ENCODE measurements at regions not wholly inside any gene's neighbourhood (a gene's known extent, or its start where the extent isn't known, plus 50 kb on each side); places are given as distances from the start of the nearest gene placed in this dataset.
"Not testable (repeated sequence)": the region's sequence is repeated elsewhere in the genome, so short reads cannot be mapped to it uniquely, and the experiment has no call there.

DNA sequence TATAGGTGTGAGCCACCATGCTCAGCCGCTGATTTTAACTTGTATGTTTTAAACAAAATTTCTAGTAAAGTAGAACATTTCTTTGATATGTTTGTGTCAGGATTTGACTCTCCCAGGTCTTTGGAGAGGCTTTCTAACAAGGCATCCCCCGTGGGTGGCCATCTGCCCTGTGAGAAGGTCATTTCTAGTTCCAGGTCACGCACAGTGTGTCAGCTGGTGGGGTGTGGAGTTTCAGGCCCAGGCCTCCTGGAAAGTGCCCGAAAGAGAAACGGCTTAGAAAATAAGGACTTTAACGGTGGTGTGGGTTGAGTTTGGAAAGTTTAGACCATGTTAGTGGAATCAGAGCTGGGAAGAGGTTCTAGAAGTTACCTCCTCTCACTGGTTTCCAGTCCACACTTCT lies 61.0 kb downstream of the SPDYE17 start:
- DNase-seq (ENCODE audit: low read depth); H3K4me3 ChIP-seq (ENCODE audit: low read depth, low read length): not testable (repeated sequence)

DNA sequence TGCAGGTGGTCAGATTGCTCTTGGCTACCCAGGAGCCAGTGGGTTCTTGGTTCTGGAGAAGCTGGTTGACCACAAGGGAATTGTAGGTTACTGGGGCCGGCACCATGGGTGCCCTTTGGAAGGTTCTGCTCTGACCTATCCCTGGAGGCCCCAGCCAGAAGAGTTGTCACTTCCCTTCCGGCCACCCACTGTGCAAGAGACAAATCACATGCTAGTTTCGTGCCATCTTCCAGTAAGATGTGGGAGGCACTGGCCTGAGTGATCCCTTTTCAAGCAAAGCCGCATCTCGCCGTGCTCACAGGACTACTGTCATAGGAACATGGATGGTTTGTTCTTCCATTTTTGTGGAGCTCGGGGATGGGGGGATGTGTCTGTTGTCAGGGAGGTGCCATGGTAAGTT lies 62.3 kb downstream of the SPDYE17 start:
- not testable (repeated sequence) for DNase-seq (ENCODE audit: low read depth); H3K4me3 ChIP-seq (ENCODE audit: low read depth, low read length)

DNA sequence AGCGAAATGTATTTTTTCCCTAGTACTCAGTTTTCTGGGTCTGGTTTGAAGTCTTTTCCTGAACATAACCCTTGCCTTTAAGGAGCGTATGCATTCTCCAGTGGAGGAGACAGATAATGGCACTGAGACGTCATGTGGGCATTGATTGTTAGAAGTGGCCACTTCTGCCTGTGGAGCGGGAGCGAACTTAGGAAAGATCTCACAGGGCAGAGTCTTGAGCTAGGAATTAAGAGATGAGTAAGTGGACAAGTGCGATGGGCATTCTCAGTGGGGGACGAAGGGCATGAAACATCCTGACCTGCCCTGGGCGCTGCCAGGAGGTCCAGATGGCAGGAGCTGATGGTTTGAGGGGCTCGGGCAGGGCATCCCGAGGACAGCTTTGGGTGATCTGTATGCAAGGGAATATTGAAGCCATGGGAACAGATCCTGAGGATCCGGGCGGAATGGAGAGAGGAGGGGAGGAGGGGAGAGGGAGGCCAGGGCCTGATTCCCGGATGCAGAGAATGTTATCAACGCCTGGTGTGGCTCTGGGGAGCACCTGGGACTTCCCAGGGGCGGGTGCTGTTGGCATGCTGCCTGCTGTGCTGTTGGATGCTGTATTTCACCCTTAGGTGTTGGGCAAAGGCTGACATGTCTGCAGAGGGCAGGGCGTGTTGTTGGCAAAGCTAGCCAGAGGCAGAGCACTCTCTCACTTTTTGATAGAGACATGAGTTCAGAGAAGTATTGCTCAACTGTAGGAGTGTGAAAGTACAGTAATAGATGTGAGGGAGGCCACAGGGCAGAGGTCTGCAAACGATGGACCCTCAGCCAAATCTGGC lies 66.2 kb downstream of the SPDYE17 start:
- not testable (repeated sequence) for DNase-seq (ENCODE audit: low read depth); H3K4me3 ChIP-seq (ENCODE audit: low read depth, low read length)

DNA sequence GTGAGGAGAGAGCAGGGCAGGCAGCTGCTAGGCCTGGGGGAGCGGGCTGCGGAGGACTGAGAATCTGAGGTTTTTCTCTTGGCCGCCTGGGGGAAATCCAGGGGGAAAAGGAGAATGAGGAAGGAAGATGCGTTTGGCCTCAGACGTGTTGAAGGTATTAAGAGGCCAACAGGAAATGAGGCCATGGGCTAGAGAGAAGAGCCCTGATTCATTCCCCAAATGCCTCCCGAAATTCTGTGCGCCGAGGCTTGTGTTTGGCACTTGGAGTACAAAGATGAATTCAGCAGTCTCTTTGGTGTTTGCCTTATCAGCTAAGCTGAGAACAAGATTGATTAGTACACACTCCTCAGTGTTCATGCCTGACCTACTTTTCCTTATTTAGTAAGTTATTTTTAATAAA lies 68.1 kb downstream of the SPDYE17 start:
- not testable (repeated sequence) for H3K4me3 ChIP-seq (ENCODE audit: low read depth, low read length); DNase-seq (ENCODE audit: low read depth)

DNA sequence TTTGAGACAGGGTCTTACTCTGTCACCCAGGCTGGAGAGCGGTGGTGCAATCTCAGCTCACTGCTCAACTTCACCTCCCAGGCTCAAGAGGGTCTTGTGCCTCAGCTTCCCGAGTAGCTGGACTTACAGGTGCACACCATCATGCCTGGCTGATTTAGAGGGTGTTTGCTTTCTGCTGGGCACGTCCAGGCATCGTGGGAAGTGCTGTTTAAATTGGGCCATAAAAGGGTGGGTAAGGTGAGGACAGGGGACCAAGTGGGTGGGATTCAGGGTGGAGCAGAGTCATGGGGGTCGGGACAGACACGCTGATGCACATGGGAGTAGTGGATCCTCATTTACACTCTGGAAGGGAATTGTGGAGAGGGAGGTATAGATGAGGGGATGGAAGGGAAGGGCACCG lies 69.1 kb downstream of the SPDYE17 start:
- DNase-seq (ENCODE audit: low read depth); H3K4me3 ChIP-seq (ENCODE audit: low read depth, low read length): not testable (repeated sequence)

DNA sequence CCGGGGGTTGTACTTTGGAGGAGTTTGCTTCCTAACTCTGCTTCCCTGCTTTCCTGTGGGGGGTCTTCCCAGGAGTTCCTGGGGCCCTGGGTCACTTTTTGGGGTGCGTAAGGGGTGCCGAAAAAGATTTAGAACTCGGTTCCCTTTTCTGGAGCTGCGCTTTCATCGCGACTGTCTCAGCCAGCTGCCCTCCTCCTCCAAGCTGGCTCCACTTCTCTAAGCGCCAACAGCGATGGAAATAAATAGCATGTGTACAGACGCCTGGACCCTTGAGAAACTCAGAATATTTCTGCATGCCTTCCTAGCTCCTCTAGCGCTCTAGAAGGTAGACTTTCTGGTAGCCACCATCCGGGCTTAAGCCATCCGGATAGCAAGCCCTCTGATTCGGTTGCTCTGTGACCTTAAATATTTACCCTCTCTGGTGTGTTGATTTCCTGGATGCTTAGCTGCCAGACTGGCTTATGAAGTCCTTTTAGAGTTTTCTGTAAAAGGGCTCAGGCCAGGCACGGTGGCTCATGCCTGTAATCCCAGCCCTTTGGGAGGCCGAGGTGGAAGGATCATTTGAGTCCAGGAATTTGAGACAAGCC lies 71.7 kb downstream of the SPDYE17 start:
- H3K4me3 ChIP-seq (ENCODE audit: low read depth, low read length); DNase-seq (ENCODE audit: low read depth): not testable (repeated sequence)

DNA sequence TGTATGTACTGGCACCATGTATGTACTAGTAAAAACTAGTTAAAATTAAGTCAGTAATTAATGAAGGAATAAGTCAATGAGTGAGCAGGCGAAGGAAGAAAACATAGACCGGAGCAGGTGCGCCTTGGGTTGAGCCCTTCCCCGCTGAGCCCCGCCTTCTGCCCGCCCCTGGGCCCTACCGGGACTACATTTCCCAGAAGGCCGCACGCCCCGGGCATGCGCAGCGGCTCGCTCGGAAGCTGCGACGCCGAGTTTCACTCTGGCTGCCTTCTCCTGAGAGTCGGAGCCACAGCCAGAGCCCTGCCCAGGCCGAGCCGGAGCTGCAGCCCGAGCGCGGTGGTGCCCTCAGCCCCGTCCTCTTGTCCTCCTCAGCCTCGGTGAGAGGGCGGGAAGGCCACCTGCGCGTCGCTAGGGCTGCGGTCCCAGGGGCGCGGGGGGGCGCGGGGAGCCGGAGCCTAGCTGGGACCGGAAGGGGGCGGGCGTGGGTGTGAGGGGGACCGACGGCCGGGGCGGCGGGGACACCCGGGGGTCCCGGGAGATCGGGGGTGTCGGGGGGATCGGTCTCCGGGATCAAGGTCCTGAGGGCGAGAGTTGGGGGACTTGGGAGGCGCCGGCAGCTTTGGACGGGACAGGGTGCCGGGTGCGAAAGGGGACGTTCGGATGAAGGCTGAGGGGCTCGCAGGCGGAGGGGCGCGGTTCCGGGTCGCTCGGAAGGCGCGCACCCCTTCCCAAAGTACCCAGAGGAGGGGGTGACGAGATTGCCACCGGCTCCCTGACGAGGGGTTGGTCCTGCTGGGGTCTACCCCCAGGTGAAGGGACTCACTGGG lies 72.4 kb downstream of the SPDYE17 start:
- not testable (repeated sequence) for DNase-seq (ENCODE audit: low read depth)

DNA sequence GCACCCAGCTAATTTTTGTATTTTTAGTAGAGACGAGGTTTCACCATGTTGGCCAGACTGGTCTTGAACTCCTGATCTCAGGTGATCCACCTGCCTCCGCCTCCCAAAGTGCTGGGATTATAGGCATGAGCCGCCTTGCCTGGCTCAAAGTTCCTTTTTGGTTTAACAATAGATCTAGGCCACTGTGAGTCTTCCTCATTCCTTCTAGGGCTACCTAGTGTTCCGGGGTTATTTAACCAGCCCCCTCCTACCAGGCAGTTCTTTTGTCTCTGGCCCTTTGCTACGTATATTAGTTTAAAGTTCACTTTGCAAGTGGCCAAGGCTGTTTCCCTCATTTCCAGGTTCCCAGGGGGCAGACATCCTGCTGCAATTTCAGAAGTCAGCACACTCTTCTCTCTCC lies 75.6 kb downstream of the SPDYE17 start:
- not testable (repeated sequence) for H3K4me3 ChIP-seq (ENCODE audit: low read depth, low read length); DNase-seq (ENCODE audit: low read depth)

More for the DNA sequence above, 72.4 kb downstream of the SPDYE17 start:
- H3K4me3 ChIP-seq (ENCODE audit: low read depth, low read length) = not testable (repeated sequence)

DNA sequence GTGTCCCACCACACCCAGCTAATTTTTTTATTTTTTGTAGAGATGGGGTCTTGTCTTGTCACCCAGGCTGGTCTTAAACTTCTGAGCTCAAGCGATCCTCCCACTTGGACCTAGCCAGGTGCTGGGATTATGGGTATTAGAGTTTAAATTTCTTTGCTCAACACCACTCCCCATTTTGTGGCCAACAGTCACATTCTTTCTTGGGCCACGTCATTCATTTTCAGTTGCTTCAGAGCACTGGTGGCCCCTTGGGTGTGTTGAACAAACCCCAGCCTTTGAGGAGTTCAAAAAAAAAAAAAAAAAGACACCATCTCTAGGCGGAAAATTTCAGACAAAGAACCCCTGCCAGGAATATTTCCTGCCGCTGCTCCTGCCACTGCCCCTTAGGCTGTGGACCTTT lies 77.0 kb downstream of the SPDYE17 start:
- DNase-seq (ENCODE audit: low read depth); H3K4me3 ChIP-seq (ENCODE audit: low read depth, low read length): not testable (repeated sequence)

DNA sequence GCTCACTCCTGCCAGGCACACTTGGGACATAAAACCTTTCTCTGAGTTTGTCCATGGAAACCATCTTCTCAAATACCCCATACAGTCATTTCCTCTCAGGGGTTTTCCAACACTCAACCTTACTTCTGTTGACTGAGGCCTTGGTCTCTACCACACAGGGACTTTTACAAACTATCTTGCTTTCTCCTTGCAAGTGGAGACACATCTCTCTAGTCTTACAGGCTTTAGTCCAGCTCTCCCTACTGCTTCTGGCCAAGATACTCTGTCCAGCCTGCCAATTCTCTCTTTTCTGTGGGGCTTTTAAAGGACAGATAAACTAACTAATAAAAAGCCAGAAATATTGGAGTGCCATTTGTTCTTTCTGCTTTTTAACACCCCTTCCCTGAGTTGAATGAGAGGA lies 87.6 kb downstream of the SPDYE17 start:
- not testable (repeated sequence) for DNase-seq (ENCODE audit: low read depth); H3K4me3 ChIP-seq (ENCODE audit: low read depth, low read length)

DNA sequence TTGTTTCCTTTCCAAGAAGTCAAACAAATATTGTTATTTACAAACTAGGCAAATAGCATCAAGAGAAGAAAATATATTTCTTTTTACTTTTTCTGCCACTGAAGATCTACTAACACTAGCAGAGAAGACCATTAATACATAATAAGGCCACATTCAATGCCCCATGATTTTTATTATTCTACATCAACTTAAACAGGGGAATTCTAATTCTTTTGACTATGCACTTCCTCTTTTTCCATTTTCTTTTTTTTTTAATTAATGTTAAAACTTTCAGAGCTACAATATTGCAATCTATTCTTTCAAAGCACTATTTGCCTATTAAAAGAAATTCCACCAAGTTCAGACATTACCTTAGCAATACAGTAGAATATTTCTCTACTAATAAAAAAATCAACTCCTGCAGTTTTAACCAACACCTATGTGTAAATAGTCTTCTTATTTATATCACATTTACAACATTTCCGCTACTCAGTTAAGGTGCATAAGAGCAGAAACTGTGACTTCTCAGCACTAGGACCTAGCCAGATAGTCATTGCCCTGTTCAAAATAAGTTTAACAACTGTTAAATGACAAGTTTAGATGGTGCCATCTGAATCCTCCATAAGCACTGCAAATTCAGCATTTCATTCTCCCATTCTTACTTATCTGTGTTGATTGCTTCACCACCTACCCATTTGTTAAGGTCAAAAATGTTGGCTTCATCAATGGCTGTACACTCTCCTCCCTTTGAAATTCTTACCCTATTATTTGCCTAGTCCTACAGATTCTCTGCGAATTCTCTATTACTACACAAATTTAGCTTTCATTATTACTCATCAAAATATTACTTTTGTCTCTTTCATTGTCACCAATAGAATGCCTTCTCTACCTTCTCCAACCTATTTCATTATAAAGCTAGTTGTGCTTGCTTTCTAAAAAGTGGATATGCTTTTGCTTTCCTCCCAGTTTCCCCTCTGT lies 90.1 kb downstream of the SPDYE17 start:
- DNase-seq (ENCODE audit: low read depth); H3K4me3 ChIP-seq (ENCODE audit: low read depth, low read length): not testable (repeated sequence)

DNA sequence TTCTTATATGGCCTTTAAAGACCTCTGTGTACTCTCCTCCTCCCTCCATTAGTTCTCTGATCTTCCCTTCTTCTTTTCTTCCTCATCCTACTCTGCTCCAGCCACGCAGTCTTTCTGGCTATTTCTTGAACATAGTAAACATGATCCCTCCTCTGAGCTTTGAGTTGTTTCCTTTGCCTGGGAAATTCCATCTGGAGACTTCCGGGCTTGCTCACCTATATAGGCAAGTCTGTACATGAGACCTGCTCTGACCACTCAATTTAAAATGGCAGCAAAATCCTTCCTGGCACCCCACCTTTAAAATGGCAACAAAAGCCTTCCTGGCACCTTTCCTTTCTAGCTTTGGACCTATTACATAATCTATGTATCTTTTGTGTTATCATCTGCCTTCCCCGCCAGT lies 94.4 kb downstream of the SPDYE17 start:
- not testable (repeated sequence) for DNase-seq (ENCODE audit: low read depth); H3K4me3 ChIP-seq (ENCODE audit: low read depth, low read length)

DNA sequence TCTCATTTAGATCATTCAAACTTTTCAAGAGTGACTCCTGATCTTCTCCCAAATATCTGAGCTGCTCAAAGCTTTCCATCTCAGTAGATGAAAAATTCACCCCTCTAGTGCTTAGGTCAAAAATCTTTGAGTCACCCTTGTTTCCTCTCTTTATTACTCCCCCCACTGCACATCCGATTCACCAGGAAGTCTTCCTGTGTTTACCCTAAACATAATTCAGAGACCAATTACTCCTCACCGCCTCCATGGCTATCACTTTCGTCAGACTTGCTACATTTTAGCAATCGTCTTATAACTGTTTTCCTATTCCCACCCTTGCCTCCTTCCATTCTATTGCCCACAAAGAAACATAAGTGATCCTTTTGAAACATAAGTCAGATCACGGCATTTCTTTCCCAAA lies 94.8 kb downstream of the SPDYE17 start:
- H3K4me3 ChIP-seq (ENCODE audit: low read depth, low read length); DNase-seq (ENCODE audit: low read depth): not testable (repeated sequence)

DNA sequence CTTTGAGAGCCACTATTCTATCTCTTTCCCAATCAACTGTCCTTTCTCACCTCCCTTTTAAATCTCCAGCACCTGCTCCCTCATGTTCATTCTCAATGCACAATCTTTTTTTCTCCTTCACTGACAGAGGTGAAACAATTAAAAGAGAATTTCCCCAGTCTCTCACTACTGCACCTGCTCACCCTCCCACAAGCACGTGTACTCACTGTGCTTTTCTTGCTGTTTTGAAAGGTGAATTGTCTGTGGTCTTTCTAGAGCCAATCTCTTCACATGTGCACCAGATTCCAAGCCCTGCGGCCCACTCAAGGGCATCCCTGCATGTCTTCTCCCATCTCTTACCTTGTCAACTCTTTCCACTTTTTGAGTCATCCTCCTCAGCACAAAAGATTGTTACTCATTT lies 95.8 kb downstream of the SPDYE17 start:
- DNase-seq (ENCODE audit: low read depth); H3K4me3 ChIP-seq (ENCODE audit: low read depth, low read length): not testable (repeated sequence)

DNA sequence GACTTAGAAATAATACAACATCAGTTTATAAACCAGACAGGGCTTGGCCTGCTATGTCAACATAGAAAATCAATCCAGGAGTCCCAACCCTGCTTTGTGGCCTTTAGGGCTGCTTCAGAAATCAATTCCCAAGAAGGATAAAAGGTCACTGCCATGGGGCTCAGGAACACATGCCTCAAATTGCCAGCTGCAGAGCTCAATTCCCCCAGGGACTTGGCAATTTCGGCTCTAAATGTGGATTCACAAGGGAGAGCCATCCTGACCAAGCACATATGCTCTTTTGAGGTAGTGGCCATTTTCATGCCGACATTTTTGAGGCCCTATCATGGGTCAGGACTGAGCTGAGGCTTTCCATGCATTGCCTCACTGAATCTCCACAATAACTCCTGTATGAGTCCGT lies 97.5 kb downstream of the SPDYE17 start:
- not testable (repeated sequence) for DNase-seq (ENCODE audit: low read depth)

DNA sequence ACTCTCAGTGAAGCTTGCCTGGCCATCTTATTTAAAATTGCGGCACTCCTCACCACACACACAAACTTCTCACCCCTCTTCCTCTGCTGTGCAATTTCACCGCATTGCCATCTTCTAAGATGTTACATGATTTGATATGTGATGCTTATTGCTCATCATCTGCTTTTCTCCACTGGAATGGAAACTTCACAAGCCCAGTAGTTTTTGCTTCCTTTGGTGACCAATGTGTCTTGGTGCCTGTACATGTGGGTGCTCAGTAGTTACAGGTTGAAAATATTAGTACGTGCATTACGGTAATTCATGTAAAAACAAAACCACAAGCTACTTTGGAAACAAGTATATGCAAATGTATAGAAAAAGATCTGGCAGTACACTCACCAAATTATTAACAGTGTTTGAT lies 99.2 kb downstream of the SPDYE17 start:
- not testable (repeated sequence) for H3K4me3 ChIP-seq (ENCODE audit: low read depth, low read length); DNase-seq (ENCODE audit: low read depth)

More for the DNA sequence above, 97.5 kb downstream of the SPDYE17 start:
- H3K4me3 ChIP-seq (ENCODE audit: low read depth, low read length) = not testable (repeated sequence)

DNA sequence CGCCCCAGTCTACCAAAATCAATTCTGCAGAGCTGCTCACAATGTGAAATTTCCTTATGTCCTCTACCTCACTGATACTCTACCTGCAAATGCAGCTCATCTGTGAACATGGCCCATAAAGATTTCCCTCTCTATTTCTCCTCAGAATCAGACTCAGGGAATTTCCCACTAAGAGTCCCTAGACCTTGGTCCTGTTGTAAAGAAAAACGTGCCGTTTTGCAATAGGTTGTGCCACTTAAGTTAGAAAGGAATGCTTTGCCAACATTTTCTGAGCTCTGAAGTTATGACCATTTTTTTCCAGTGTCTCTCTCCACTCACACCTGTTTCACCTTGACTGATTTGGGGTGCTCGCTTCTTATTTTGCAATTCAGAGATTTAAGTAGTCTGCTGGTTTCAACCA lies 100.7 kb downstream of the SPDYE17 start:
- not testable (repeated sequence) for DNase-seq (ENCODE audit: low read depth); H3K4me3 ChIP-seq (ENCODE audit: low read depth, low read length)

DNA sequence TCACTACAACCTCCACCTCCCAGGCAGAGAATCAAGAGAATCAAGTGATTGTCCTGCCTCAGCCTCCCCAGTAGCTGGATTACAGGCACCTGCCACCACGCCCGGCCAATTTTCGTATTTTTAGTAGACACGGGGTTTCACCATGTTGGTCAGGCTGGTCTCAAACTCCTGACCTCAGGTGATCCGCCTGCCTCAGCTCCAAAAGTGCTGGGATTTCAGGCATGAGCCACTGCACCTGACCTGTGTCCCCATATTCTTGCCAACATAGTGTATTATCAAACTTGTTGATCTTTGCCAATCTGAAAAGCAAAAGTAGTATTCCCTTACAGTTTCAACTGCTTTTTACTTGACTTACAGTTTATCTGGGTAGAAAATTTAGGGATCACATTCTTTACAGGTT lies 101.7 kb downstream of the SPDYE17 start:
- not testable (repeated sequence) for H3K4me3 ChIP-seq (ENCODE audit: low read depth, low read length); DNase-seq (ENCODE audit: low read depth)

DNA sequence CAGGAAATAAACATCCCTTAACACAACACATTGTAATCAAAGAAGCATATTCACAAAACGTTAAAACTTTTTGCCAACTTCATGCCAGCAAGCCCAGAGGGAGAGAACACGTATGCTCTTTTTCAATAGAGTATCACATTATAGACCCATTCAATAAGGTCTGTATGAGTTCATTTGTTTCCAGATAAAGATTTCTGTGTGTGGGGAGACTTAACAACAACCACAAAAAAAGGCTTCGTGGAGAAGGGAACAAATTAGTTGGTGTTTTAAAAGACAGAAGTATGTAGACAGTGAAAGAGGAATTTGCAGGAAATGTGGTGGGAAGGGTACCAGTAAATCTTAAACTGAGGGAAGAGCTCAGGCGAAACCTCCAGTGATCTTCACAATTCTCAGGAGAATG lies 103.4 kb downstream of the SPDYE17 start:
- H3K4me3 ChIP-seq (ENCODE audit: low read depth, low read length); DNase-seq (ENCODE audit: low read depth): not testable (repeated sequence)

Data from skeletal muscle cell (primary cell).